Fibroblast of peridontal ligament (primary cell): ENCODE measurements at regions not wholly inside any gene's neighbourhood (a gene's known extent, or its start where the extent isn't known, plus 50 kb on each side); places are given as distances from the start of the nearest gene placed in this dataset.

Experiments
- DNase-seq: peaks from one replicate; pipeline ENCODE4 v3.0.0-alpha.2; 2010; ENCODE audit errors: extremely low read depth

- no peak for DNase-seq
These were observed 218.1 kb downstream of the ERMARD start for GRCh38 chr6:169969372-169970099.

GRCh38 chr6:169968541-169969270 lies 217.3 kb downstream of the ERMARD start:
- no peak for DNase-seq

DNA sequence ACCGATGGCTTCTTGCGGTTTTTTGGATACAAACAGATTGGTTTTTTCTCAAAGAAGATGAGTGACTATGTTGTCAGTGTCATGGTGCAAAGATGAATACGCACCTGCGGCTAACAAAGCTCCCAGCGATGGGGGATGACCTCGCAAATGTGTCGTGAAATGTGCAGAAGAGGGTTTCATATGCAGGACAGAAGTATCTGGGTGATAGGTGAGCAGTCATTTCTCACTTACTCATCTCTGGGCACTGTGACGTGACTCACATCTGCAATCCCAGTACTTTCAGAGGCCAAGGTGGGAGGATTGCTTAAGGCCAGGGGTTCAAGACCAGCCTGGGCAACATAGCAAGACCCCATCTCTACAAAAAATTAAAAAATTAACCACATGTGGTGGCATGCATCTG lies 216.3 kb downstream of the ERMARD start:
- DNase-seq: no peak

GRCh38 chr6:169966312-169967181 lies 215.1 kb downstream of the ERMARD start:
- DNase-seq: no peak

DNA sequence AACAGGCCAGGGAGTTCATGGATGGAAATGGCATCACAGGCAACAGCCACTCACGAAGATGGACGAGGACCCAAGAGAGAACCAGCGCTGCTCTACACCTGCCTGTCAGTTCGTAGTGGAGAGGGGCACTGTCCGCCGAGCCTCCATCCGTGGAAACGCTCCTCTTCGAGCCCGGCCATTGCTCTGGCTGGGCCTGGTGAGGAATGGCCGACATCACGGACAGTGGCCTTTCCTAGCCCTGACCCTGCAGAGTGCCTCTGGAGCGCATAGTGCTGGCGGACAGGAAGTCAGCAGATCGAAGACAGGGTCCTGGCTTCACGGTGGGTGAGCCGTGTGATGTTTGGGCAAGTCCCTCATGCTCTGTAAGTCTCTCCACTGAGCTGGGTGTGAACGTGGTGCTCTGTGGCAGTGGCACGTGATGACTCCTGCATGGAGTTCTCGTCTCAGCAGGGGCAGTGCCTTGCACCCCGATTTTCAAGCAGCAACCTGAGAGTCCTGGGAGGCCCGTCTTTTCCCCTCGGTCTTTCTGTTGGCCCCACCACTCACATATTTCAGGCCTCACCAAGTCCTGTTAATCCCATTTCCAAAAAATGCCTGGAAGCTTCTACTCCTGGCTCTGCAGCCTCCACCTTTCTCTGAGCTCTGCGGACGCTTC lies 214.4 kb downstream of the ERMARD start:
- DNase-seq: no peak

- no peak for DNase-seq
These were observed 213.8 kb downstream of the ERMARD start for GRCh38 chr6:169965239-169965638.

DNA sequence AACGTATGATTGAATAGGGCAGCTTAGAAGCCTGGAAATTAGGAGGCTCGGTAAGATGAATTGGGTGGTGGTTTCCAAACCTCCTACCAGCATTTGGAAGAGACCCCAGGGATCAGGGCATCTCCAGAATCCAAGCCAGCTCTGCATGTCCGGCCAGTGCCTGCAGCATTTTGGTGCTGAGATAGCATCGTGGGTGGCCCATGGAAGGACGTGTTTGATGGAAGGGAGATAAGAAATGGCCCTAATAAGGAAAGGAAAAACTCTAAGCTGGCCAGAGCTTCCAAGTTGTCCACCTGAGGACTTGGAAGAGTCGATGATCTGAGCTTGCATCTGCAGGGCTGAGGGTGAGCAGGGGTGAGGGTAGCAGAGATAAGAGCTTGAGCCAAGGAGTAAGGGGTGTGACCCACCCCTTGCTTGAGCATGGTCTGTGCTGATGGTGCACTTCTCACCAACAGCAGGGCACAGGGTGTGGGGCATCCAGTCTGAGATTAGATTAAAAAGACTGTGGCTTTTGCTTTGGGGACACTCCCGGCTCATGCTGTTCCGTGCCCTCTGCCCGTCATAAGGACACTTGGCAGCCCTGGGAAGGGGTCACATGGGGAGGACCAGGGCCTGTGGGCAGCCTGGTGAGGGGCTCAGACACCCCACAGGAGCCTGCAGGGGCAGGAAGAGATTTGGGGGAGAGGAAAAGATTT lies 213.2 kb downstream of the ERMARD start:
- DNase-seq: no peak

GRCh38 chr6:169963581-169964297 lies 212.3 kb downstream of the ERMARD start:
- DNase-seq: no peak

DNA sequence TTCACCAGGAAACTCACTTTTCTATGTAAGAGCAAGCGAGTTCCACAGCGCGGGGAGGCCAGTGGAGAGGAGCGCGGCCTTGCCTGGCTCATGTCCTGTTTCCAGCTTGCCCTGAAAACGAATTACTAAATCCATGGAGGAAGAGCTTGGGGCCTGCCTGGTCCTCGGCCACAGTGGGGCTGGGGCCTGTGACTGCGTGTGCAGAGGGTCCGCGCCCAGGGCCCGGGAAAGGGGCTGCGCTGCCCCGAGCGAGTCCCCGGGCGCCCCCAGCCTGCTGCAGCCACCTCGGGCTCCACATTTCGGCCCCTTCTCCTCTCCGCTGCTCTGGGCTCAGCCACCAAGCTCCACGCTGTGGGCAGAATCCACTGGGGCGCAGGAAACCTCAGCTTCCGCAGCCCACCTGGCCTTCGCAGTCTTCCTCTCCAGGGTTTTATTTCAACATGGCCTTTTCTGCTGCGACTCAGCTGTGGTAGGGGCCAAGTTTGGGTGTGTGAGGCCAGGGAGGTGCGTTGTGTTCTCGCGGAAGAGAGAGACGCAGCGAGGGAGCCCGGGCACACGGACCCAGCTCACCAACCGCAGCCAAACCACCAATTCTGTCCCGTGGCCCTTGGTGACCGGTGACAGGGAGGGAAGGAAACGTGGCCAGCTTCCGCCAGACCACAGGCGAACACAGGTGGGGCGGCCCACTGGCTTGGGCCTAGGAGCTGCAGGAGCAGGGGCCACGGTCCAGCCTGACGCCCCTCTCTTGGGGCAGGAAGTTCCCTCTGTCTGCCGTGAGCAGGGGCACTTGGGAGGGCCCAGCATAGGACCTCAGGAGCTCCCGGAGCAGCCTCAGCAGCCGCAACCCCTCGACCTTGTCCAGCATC lies 211.4 kb downstream of the ERMARD start:
- no peak for DNase-seq

- no peak for DNase-seq
These were observed 210.5 kb downstream of the ERMARD start for GRCh38 chr6:169961772-169962561.

DNA sequence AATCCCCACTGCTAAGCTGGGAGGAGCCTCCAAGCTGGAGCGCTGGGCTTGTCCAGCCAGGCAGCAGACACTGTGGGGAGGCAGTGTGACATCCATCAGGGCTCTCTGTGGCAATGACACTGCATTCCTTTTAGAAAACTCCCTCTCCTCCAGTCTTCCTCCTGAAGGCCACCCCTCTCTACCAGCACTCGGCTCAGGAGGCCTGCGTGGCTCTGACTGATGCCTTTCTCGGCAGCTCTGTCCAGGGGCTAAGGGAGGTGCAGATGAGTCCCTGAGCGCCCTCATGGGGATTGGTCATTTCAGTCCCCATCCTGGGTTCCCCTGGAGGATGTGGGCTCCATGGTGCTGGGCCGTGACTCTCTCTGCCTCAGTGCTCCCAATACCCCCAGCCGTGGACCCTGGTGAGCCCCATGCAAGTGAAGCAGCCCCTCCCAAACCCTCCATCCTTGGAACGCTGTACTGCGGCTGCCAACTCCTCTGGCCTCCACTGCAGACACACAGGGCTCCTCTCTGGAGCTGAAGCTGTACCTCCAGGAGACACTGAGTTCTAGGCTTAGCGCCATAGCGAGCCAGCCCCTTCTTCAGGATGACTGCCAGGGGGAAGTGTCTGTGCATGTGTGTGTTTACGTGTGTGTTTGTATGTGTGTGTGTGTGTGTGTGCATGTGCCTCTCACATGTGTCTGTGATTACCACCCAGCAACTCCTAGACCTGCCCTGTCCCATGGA lies 209.6 kb downstream of the ERMARD start:
- DNase-seq: no peak

DNA sequence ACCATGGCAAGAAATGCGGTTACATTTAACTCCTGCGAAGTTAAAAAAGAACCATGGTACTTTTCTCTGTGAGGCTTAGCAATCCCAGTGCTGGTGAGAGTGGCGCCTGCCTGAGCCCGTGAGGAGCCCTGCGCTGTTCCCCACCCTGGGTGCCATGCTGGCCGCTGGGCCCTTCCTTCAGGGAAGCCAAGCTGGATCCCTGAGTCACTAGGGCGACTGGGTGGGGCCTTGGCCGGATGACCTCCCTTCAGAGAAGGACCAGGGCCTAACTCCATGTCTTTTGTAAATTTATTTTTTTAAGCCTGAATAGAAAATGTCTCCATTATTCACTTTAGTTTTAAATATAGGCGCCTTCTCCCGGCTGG lies 209.1 kb downstream of the ERMARD start:
- DNase-seq: no peak

DNA sequence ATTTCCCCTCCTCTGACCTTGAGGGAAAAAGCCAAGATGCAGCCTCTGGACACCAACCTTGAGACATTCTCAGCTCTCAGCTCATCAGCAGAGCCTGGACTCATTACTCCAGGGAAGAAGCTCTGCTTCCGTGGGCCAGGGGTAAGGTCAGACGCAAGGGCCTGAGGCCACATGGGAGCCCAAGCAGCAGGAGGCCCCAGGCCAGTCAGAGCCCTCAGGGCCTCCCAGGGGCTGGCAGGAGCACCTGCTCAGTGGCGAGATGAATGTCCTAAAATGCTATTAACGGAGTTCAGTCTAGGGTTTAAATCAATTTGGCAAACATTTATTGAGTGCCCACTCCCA lies 208.6 kb downstream of the ERMARD start:
- no peak for DNase-seq

DNA sequence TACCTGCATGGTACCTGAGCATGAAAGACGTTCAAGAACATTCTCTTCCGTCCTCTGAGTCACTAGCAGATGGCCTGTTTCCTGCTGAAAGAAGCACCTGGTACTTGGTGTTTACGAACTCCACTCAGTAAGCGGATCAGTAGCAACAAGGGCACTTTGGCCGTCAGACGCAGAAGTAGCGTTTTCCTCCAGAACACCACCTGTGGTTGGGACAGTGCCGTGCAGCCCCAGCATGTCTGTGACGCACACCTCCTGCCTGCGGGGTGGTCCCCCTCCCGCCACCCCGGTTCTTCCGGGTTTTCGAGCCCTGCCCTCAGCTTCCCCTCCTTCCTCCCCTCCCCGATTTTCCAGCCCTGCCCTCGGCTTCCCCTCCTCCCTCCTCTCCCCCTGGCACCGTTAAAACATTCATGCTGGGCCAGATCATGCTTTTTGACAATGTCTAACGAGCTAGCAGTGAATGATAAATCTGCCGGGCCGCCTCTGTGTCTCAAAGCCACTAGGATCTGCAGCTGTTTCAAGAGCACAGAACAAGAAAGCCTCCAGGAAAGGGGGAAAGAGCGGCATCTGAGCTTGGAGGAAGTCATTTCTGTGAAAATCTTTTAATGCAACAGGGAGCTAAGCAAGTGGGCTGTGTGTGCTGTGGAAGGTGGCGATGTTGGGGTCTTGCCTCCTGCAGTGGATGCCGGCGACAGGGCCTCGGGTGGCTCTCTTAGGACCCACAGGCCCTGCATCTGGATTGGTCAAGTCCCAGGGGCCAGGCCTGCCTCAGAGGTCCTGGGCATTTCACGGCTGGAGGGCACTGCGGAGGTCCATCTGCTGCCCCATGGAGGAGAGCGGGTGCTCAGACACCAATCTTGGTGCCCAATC lies 207.9 kb downstream of the ERMARD start:
- no peak for DNase-seq

- no peak for DNase-seq
These were observed 207.1 kb downstream of the ERMARD start for GRCh38 chr6:169958510-169958909.

- no peak for DNase-seq
These were observed 206.0 kb downstream of the ERMARD start for GRCh38 chr6:169957351-169957963.

GRCh38 chr6:169956580-169956979 lies 205.2 kb downstream of the ERMARD start:
- DNase-seq: no peak
